Left lung (tissue), 4 donors: ENCODE measurements at regions not wholly inside any gene's neighbourhood (a gene's known extent, or its start where the extent isn't known, plus 50 kb on each side); places are given as distances from the start of the nearest gene placed in this dataset.

Source experiments
- ATAC-seq: fragments of 200-7000 bp; cut with Tn5 transposase; one replicate; pipeline ENCODE4 v1.9.1; 2020; ENCODE audit warnings: moderate library complexity
- DNase-seq, 4 donors: peaks; one replicate each; pipeline ENCODE4 v3.0.0-alpha.2; 2013 to 2020
- H3K27ac ChIP-seq, 2 donors: fragments of 200-600 bp; sonication (generic) in 1 of 2; one replicate each; pipeline versions ENCODE4 v1.5.0 to v1.8.0; 2020 to 2021
- H3K27me3 ChIP-seq, 2 donors: fragments of 200-600 bp; sonication (generic) in 1 of 2; one replicate each; pipeline versions ENCODE4 v1.5.0 to v1.8.0; 2020 to 2021
- H3K36me3 ChIP-seq, 2 donors: fragments of 200-600 bp; sonication (generic) in 1 of 2; one replicate each; pipeline versions ENCODE4 v1.5.0 to v1.8.0; 2020 to 2021
- H3K4me1 ChIP-seq, 2 donors: fragments of 200-600 bp; one replicate each; pipeline ENCODE4 v1.8.0; 2021
- H3K4me3 ChIP-seq, 2 donors: fragments of 200-600 bp; sonication (generic) in 1 of 2; one replicate each; pipeline versions ENCODE4 v1.5.0 to v1.8.0; 2020 to 2021; ENCODE audit warnings: mild to moderate bottlenecking in 1 of 2
- H3K9me3 ChIP-seq, 2 donors: fragments of 200-600 bp; sonication (generic) in 1 of 2; one replicate each; pipeline versions ENCODE4 v1.5.0 to v1.8.0; 2020 to 2021
- intact Hi-C, 2 donors: fragments of 100-400 bp; cut with DNase I; formaldehyde crosslinking; loops; one replicate each; pipeline versions ENCODE4 v1.11.2 to v1.14.2; 2022
- TF ChIP-seq, protein P1 (sequence below), 2 donors: fragments of 200-600 bp; sonication (generic) in 1 of 2; IDR thresholded peaks; one replicate each; pipeline versions ENCODE4 v1.5.0 to v1.8.0; 2021; ENCODE audit warnings: antibody characterized with exemption in 2 of 2
- donor health status: DM: no; HTN: yes; CAD: no.
- donor health status: DM: no; HTN: no; CAD: no.

DNA sequence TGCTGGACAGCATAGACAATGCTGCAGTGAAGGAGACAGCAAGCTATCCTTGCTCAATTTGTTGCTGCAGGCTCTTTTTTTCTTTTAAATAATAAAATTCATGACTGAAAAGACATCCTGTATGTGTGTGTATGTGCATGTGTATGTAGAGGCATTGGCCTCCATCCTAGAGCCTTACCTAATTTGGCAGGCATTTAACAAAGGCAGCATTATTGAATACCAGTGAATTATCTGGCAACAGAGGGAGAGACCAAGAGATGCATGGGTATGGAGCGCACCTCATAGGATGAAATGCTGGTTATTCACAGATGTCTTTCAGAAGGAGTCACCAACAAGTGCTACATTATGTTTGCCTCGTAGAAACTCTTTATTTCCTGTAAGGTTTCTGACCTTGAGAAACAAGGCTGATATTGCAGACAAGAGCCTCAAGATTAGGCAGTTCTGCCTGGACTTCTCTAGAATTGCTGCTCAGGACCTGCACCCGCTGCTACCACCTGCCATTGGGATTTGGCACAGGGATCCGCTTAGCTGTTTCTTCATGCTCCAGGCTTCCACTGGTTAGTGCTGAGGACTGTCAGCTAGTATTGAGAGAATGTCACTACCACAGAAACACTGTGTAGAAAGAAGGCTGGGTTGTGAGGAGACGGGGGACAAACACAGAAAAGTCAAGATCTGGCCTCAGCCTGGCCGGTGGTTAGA is 247.7 kb upstream of the RFX3 start:
- H3K4me1 ChIP-seq: no peaks in the 10 kb centered on the region
- DNase-seq (no peak), ATAC-seq (no peak)
- TF ChIP-seq, protein P1, sequence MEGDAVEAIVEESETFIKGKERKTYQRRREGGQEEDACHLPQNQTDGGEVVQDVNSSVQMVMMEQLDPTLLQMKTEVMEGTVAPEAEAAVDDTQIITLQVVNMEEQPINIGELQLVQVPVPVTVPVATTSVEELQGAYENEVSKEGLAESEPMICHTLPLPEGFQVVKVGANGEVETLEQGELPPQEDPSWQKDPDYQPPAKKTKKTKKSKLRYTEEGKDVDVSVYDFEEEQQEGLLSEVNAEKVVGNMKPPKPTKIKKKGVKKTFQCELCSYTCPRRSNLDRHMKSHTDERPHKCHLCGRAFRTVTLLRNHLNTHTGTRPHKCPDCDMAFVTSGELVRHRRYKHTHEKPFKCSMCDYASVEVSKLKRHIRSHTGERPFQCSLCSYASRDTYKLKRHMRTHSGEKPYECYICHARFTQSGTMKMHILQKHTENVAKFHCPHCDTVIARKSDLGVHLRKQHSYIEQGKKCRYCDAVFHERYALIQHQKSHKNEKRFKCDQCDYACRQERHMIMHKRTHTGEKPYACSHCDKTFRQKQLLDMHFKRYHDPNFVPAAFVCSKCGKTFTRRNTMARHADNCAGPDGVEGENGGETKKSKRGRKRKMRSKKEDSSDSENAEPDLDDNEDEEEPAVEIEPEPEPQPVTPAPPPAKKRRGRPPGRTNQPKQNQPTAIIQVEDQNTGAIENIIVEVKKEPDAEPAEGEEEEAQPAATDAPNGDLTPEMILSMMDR (IDR thresholded peaks at IDR 0.05): no peak
- H3K9me3 ChIP-seq: no peaks in the 10 kb centered on the region
- intact Hi-C loops: no loop called here
- no peak overlapping the region for H3K4me3 ChIP-seq
- H3K27me3 ChIP-seq: no peaks in the 10 kb centered on the region
- no peak overlapping the region for H3K27ac ChIP-seq
- H3K36me3 ChIP-seq: no peaks in the 10 kb centered on the region

DNA sequence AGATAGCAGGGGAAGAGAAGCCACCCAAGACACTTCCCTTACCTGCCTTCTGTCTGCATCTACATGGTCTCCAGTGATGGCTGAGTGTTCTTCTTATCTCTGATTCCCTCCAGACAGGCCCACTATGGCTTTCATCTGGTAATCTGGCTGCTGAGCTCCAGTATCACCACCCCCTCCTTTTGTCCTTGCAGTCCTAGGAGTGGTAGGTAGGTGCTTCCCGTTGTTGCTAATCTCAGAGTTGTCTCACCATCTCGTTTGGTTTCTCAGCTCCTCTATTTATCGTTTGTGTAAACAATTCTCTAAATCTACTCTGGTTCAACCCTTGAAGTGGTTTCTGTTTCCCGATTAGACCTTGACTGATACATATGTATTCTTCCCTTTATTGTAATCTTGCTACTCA is 243.8 kb upstream of the RFX3 start:
- TF ChIP-seq, protein P1 (IDR thresholded peaks at IDR 0.05): no peak
- intact Hi-C loops: no loop called here
- H3K4me3 ChIP-seq: no peak overlapping the region
- H3K4me1 ChIP-seq: no peaks in the 10 kb centered on the region
- H3K27me3 ChIP-seq: no peaks in the 10 kb centered on the region
- DNase-seq: no peak
- no peak for ATAC-seq
- no peaks in the 10 kb centered on the region for H3K9me3 ChIP-seq
- no peak overlapping the region for H3K27ac ChIP-seq
- no peaks in the 10 kb centered on the region for H3K36me3 ChIP-seq

DNA sequence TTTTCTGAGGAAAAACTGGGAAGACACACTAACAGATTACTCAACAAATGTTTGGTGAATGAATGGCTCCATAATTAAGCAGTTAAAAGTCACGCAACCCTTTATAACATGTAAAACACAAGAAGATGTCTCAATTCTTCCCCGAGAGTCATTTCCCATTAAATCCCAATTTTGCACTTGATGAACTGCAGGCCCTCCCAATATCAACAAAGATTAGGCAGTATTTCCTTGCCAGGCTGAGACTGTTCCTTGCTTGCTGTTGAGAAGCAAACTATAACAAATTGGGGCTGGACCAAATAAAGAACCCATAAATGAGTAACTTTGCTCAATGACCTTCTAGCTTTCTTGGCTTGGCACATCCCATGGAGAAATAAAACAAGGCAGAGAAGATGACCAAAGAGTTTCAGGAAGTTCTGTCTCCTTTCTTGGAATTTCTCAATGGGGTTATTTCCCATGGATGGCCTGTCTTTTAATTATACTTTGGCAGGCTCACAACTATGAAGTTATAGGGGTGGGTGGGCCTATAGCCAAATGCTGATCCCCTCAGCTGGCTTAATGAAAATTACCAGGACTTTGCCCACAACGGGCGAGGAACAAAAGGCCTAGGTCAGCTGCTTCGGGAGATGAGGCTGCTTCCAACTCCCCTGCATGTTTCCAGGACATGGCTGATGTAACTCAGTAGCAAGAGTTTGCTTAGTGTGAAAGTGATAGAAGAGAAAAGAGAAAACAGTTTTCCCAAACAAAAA is 243.1 kb upstream of the RFX3 start:
- DNase-seq: no peak
- no peaks in the 10 kb centered on the region for H3K4me1 ChIP-seq
- intact Hi-C loops: no loop called here
- no peaks in the 10 kb centered on the region for H3K27me3 ChIP-seq
- no peaks in the 10 kb centered on the region for H3K9me3 ChIP-seq
- H3K36me3 ChIP-seq: no peaks in the 10 kb centered on the region
- TF ChIP-seq, protein P1 (IDR thresholded peaks at IDR 0.05): no peak
- no peak overlapping the region for H3K27ac ChIP-seq
- no peak overlapping the region for H3K4me3 ChIP-seq
- peak; percentile 33 for ATAC-seq

DNA sequence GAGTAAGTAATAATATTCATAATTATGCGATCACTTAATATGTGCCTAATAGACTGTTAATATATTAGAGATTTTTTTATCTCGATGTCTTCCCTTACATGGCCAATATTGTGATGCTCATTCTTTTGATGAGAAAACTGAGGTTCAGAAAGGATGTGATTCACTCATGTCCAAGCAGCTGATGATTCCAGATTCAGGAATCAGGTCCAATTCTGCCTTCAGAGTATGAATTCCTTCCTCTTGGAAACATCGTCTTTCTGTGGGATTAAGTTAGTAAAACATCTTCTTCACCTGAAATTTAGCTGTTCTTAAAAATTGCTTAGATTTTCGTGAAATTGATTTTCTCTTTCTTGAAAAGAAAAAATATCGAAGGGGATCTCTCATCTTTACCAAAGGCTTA is 242.5 kb upstream of the RFX3 start:
- intact Hi-C loops: no loop called here
- Histone ChIP-seq H3K4me3 (no peak overlapping the region), H3K4me1 (no peaks in the 10 kb centered on the region), H3K9me3 (no peaks in the 10 kb centered on the region), H3K36me3 (no peaks in the 10 kb centered on the region), H3K27me3 (no peaks in the 10 kb centered on the region), H3K27ac (no peak overlapping the region)
- ATAC-seq: no peak
- DNase-seq: no peak
- TF ChIP-seq, protein P1 (IDR thresholded peaks at IDR 0.05): no peak

DNA sequence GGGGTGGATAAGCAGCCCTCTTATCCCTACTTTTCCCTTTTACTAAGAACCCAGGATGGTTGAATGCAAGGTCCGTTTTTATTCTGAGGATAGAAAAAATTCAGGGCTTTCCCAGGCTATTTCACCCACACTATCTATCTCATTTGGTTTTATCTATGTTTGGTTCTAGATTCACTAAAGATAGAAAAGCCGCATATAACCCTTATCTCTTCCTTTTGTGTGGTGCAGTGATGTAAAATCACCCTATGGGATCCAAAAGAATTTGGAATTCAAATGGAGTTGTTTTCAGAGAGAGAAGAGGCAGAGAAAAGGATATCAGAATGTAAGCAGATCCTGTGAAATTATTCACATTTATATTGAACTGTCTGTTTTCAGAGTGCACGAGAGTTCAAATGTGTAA is 236.3 kb upstream of the RFX3 start:
- no peak for DNase-seq
- no peaks in the 10 kb centered on the region for H3K27me3 ChIP-seq
- TF ChIP-seq, protein P1 (IDR thresholded peaks at IDR 0.05): no peak
- H3K36me3 ChIP-seq: no peaks in the 10 kb centered on the region
- no peak overlapping the region for H3K4me3 ChIP-seq
- peaks cover 6 to 8% of the 10 kb centered on the region in 2 donors for H3K4me1 ChIP-seq
- ATAC-seq: no peak
- H3K27ac ChIP-seq: no peak overlapping the region
- intact Hi-C loops: no loop called here
- H3K9me3 ChIP-seq: no peaks in the 10 kb centered on the region
